Stimulated activated CD4-positive, alpha-beta T cell treated with anti-CD3 and anti-CD28 coated beads, Interleukin-12 subunit alpha, Interleukin-12 subunit beta, amount 100 ng/mL, for 4 hours (primary cell): ENCODE measurements at regions not wholly inside any gene's neighbourhood (a gene's known extent, or its start where the extent isn't known, plus 50 kb on each side); places are given as distances from the start of the nearest gene placed in this dataset.
A peak's percentile ranks its signal among the peaks of the same experiment; 100 is the strongest.

Source experiments
- DNase-seq: peaks from one replicate; pipeline ENCODE4 v3.0.0-alpha.2; 2020

- DNase-seq: no peak
Observed at GRCh38 chr21:31564439-31564838, 95.1 kb upstream of the SOD1 start.

GRCh38 chr21:31560479-31560878 lies 99.0 kb upstream of the SOD1 start:
- no peak for DNase-seq

GRCh38 chr21:31559368-31560119 lies 99.9 kb upstream of the SOD1 start:
- DNase-seq: peak; percentile 95

GRCh38 chr21:31558962-31559367 lies 100.5 kb upstream of the SOD1 start:
- peak; percentile 87 for DNase-seq

- peak; percentile 24 for DNase-seq
Observed at GRCh38 chr21:31558189-31558961, 101.1 kb upstream of the SOD1 start.

- DNase-seq: peak; percentile 16
Observed at GRCh38 chr21:31557421-31558188, 101.9 kb upstream of the SOD1 start.

- DNase-seq: no peak
Observed at GRCh38 chr21:31556662-31557061, 102.8 kb upstream of the SOD1 start.

GRCh38 chr21:31555741-31556191 lies 103.7 kb upstream of the SOD1 start:
- no peak for DNase-seq

GRCh38 chr21:31554511-31555022 lies 104.9 kb upstream of the SOD1 start:
- DNase-seq: peak; percentile 21

GRCh38 chr21:31553926-31554325 lies 105.6 kb upstream of the SOD1 start:
- no peak for DNase-seq

GRCh38 chr21:31553461-31553860 lies 106.0 kb upstream of the SOD1 start:
- DNase-seq: no peak

- DNase-seq: no peak
Observed at GRCh38 chr21:31552826-31553225, 106.7 kb upstream of the SOD1 start.

GRCh38 chr21:31550070-31550469 lies 109.4 kb upstream of the SOD1 start:
- no peak for DNase-seq

- DNase-seq: no peak
Observed at GRCh38 chr21:31548688-31549087, 110.8 kb upstream of the SOD1 start.

- DNase-seq: no peak
Observed at GRCh38 chr21:31546443-31547170, 112.9 kb upstream of the SOD1 start.

- DNase-seq: no peak
Observed at GRCh38 chr21:31545036-31545435, 114.5 kb upstream of the SOD1 start.

- DNase-seq: no peak
Observed at GRCh38 chr21:31543191-31543590, 116.3 kb upstream of the SOD1 start.

- DNase-seq: no peak
Observed at GRCh38 chr21:31538816-31539215, 120.7 kb upstream of the SOD1 start.

GRCh38 chr21:31537872-31538576 lies 121.5 kb upstream of the SOD1 start:
- no peak for DNase-seq

- DNase-seq: no peak
Observed at GRCh38 chr21:31536138-31536537, 123.4 kb upstream of the SOD1 start.

- no peak for DNase-seq
Observed at GRCh38 chr21:31531967-31532366, 127.5 kb upstream of the SOD1 start.
